NK-92 treated with Interleukin-12 subunit alpha and Interleukin-12 subunit beta, amount 100 ng/mL, for 24 hours (cell line): ENCODE measurements at regions not wholly inside any gene's neighbourhood (a gene's known extent, or its start where the extent isn't known, plus 50 kb on each side); places are given as distances from the start of the nearest gene placed in this dataset.
"Not testable (repeated sequence)": the region's sequence is repeated elsewhere in the genome, so short reads cannot be mapped to it uniquely, and the experiment has no call there.

Experiments used
- DNase-seq: peaks from one replicate; lab custom pipeline; 2025; lab: John Stamatoyannopoulos, UW

- no peak for DNase-seq
These were observed 87.2 kb upstream of the NAV2 start for GRCh38 chr11:19625438-19625837.

GRCh38 chr11:19617696-19618523, 94.7 kb upstream of the NAV2 start:
- no peak for DNase-seq

- DNase-seq, result no peak
These were observed 97.1 kb upstream of the NAV2 start for GRCh38 chr11:19615341-19616183.

GRCh38 chr11:19614370-19614940, 98.2 kb upstream of the NAV2 start:
- DNase-seq, result no peak

GRCh38 chr11:19612025-19612424, 100.6 kb upstream of the NAV2 start:
- not testable (repeated sequence) for DNase-seq

- no peak for DNase-seq
These were observed 104.8 kb upstream of the NAV2 start for GRCh38 chr11:19607656-19608360.

GRCh38 chr11:19606856-19607655, 105.6 kb upstream of the NAV2 start:
- DNase-seq, result no peak

- DNase-seq, result no peak
These were observed 106.9 kb upstream of the NAV2 start for GRCh38 chr11:19605520-19606371.

- DNase-seq, result no peak
These were observed 107.8 kb upstream of the NAV2 start for GRCh38 chr11:19604679-19605375.

- DNase-seq, result no peak
These were observed 108.9 kb upstream of the NAV2 start for GRCh38 chr11:19603771-19604170.

GRCh38 chr11:19602891-19603290, 109.7 kb upstream of the NAV2 start:
- DNase-seq, result no peak

- DNase-seq, result no peak
These were observed 110.2 kb upstream of the NAV2 start for GRCh38 chr11:19602406-19602805.

- no peak for DNase-seq
These were observed 111.4 kb upstream of the NAV2 start for GRCh38 chr11:19601235-19601634.

GRCh38 chr11:19599681-19600080, 113.0 kb upstream of the NAV2 start:
- DNase-seq, result no peak

GRCh38 chr11:19598876-19599486, 113.7 kb upstream of the NAV2 start:
- no peak for DNase-seq

- DNase-seq, result no peak
These were observed 114.2 kb upstream of the NAV2 start for GRCh38 chr11:19598456-19598855.

GRCh38 chr11:19597876-19598275, 114.8 kb upstream of the NAV2 start:
- no peak for DNase-seq

- DNase-seq, result no peak
These were observed 115.4 kb upstream of the NAV2 start for GRCh38 chr11:19597206-19597605.
